NCI-H2171 (cell line): ENCODE measurements at regions not wholly inside any gene's neighbourhood (a gene's known extent, or its start where the extent isn't known, plus 50 kb on each side); places are given as distances from the start of the nearest gene placed in this dataset.
"Not testable (repeated sequence)": the region's sequence is repeated elsewhere in the genome, so short reads cannot be mapped to it uniquely, and the experiment has no call there.

ENCODE experiments used
- DNase-seq: peaks from one replicate; lab custom pipeline; 2025; lab: John Stamatoyannopoulos, UW

DNA sequence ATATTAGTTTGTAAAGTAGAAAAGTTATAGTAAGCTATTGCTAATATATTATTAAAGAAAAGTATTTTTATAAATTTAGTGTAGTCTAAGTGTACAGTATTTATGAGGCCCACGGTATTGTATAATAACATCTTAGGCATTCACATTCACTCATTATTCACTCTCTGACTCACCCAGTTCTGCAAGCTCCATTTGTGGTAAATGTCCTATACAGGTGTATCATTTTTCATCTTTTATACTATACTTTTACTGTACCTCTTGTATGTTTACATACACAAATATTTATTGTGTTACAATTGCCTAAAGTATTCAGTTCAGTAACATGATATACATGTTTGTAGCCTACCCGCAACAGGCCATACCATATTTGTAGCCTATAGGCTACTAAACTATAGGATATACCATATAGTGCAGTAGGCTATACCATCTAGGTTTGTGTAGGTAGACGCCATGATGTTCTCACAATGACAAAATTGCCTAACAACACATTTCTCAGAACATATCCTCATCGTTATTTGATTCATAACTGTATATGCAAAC, 246.8 kb upstream of the ALCAM start:
- DNase-seq: no peak

DNA sequence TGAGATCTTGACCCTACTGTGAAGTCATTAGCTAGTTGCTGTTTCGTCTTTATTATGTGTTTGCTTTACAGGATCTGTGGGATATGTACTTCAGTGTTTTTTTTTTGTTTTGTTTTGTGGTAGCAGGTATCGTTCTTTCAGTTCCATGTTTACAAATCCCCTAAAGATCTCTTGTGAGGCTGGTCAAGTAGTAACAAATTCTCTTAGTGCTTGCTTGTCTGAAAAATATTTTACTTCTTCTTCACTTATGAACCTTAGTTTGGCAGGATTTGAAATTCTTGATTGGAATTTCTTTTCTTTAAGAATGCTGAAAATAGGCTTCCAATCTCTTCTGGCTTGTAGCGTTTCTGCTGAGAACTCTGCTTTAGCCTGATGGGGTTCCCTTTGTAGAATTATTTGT, 235.8 kb upstream of the ALCAM start:
- no peak for DNase-seq

GRCh38 chr3:105137911-105138310, 228.8 kb upstream of the ALCAM start:
- DNase-seq: no peak

DNA sequence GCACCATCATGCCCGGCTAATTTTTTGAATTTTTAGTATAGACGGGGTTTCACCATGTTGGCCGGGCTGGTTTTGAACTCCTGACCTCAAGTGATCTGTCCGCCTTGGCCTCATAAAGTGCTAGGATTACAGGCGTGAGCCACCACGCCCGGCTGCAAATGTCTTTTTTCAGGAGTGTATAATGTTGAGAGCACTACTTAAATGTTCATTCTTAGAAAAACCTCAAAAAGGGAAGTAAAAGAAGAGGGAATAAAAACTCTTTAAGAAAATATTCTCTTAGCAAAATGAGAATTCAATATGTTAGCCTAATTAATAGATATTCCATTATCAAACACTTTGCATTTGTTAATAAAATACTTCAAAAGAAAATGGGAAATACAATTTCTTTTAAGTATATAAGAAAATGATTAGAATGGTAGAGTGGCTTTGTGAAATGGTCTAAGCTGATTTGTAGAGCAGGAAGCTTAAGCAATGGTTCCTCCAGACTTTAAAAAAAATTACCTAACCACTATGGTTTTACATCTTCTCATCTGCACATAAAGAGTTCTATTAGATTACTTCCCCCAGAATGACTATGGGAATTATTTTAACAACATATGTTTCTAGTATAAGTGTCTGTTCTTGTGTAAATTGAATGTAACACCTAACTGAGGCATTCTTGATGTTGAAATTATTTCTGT, 226.7 kb upstream of the ALCAM start:
- DNase-seq: no peak

DNA sequence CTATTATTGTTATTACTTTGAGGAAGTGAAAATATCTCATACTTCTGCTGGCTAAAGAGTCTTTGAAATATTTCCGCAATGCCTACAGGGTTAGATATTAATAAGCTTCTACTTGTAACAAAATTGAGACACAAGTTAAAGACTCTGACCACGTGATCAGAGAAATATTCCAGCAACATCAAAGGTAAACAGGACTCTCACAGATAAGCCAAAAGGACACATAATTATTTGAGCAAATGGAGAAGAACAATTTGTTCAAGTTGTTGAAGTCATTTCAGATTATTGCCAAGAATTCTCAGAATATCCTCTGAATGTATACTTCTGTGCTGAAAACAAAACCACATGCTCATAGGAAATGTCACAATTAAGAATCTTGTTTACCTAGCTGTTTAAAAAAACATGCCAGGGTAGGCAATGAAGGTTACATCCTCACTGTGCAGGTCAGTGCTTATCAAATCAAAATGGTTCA, 225.8 kb upstream of the ALCAM start:
- no peak for DNase-seq

GRCh38 chr3:105144837-105145236, 221.9 kb upstream of the ALCAM start:
- DNase-seq: no peak

DNA sequence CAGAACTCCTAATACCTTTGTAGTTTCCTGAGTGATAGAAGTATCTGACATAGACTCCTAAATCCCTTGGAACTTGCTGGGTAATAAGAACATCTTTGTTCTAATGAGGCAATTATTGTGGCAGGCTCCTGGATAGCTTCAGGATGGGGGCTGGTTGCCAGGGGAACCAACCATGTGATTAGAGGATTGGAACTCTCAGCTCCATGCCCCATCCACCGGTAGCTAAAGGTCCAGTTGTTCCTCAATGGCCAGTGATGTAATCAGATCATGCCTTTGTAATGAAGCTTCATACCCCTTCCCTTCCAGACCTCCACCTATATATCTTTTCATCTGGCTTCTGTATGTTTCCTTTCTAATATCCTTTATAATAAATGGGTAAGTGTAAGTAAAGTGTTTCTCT, 221.2 kb upstream of the ALCAM start:
- DNase-seq: no peak

DNA sequence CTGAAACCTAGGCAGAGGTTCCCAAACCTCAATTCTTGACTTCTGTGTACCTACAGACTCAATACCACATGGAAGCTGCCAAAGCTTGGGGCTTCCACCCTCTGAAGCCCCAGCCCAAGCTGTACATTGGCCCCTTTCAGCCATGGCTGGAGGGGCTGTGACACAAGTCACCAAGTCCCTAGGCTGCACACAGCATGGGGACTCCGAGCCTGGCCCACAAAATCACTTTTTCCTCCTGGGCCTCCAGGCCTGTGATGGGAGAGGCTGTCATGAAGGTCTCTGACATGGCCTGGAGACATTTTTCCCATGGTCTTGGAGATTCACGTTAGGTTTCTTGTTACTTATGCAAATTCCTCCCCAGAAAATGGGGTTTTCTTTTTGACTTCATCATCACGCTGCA, 217.5 kb upstream of the ALCAM start:
- DNase-seq: not testable (repeated sequence)

- DNase-seq: no peak
Measured at GRCh38 chr3:105152987-105153386, 213.7 kb upstream of the ALCAM start.

DNA sequence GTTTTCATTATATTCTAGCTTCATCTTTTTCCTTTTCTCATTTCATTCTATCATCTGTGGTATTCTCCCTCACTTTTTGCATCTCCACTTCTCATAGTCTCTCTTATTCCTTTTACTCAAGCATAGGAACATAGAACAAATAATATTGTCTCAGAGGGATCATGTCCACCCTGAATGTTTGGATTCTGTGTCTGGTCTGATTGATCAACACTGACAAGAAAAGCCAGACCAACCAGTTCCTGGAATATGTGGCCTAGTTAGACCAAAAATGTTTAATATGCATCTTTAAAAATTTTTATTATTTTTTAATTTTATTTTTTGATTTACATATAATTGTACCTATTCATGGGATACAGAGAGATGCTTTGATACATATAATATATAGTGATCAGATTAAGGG, 212.0 kb upstream of the ALCAM start:
- no peak for DNase-seq

- no peak for DNase-seq
Measured at GRCh38 chr3:105157067-105157765, 209.5 kb upstream of the ALCAM start.

DNA sequence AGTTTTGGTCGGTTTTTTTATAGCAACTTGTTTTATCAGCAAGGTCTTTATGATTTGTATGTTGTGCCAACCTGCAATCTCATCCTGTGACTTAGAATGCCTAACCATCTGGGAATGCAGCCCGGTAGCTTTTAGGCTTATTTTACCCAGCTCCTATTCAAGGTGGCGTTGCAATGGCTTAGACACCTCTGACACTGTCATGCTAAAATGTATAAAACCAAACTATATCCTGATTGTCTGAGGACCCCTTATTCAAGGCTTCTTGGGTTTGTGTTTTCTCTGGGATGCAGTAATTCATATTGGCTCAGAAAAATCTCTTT, 209.0 kb upstream of the ALCAM start:
- DNase-seq: no peak

- DNase-seq: no peak
Measured at GRCh38 chr3:105158286-105158685, 208.4 kb upstream of the ALCAM start.

DNA sequence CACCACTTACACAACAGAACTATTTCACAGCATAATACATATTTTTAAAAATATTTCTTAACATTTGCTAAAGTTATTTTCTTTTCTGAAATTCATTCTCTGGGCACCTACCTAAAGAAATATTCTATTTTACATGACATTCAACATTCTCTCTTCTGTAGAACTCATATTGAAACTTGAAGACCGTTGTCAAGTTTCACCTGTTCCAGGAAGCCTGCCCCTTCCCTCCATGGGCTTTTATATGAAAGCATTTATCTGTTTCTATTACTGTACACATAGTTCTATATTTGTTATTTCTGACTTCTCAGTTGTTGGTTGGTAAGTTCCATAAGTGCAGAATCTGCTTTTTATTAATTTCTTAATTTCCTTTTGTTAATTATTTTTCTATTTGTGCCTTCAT, 204.3 kb upstream of the ALCAM start:
- DNase-seq: no peak

- DNase-seq: no peak
Measured at GRCh38 chr3:105166893-105167292, 199.8 kb upstream of the ALCAM start.

- DNase-seq: peak; percentile 24
Measured at GRCh38 chr3:105170423-105170822, 196.3 kb upstream of the ALCAM start.

GRCh38 chr3:105174017-105174615, 192.6 kb upstream of the ALCAM start:
- DNase-seq: peak; percentile 10

- no peak for DNase-seq
Measured at GRCh38 chr3:105177576-105177975, 189.1 kb upstream of the ALCAM start.

- no peak for DNase-seq
Measured at GRCh38 chr3:105187344-105187743, 179.4 kb upstream of the ALCAM start.

DNA sequence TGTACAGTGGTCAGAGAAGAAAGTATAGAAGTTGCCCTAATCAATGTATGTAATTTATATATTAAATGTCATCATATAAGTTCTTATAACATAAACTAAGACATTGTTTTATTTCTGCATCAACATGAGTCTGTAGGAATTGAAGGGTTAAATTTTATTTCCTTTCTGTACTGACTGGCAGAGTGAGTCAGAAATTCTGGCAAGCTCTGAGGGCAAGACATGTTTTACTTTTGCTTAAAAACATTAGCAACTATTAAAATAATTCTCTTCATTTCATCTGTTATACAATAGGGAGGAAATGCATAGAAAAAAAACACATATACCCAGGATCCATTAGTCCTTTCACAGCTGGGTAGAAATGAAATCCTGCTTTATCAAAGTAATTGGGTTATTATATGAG, 171.4 kb upstream of the ALCAM start:
- no peak for DNase-seq

DNA sequence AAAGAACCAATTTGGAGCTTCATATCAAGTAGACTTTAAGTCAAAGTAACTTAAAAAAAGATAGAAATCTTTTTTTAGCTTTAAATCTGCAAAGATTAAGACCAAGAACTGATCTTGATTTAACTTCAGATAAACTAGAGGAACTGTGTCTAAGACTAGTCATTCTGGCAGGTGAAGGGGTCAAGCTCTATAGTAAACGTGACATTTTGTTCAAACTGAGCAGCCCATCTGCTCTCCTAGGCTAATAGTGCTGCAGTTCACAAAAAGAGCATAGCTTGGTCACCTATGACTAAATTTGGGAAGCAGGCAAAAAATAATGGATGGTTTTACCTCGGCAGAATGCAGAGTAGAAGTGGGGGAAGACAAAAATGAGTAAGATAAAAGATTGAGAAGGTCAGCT, 168.8 kb upstream of the ALCAM start:
- no peak for DNase-seq

DNA sequence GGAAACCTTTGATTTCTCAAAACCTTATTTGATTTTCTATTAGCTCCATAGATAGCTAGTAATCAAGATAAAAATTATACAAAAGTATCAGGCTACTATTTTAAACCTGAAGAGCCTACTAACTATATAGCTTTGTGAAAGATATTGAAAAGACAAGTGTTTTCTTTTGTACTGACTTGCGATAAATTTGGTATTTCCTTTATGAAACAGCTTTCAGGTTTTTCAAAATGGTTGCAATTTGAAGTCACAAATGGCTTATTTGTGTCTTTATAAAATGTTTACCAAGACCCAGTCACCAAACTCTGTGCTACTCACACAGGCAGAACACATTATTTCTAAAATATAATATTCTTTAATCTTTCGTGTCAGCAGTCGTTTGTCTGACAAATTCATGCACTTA, 167.5 kb upstream of the ALCAM start:
- no peak for DNase-seq

GRCh38 chr3:105210141-105210540, 156.6 kb upstream of the ALCAM start:
- no peak for DNase-seq
